ENCODE measurements at regions not wholly inside any gene's neighbourhood (a gene's known extent, or its start where the extent isn't known, plus 50 kb on each side); places are given as distances from the start of the nearest gene placed in this dataset.

DNA sequence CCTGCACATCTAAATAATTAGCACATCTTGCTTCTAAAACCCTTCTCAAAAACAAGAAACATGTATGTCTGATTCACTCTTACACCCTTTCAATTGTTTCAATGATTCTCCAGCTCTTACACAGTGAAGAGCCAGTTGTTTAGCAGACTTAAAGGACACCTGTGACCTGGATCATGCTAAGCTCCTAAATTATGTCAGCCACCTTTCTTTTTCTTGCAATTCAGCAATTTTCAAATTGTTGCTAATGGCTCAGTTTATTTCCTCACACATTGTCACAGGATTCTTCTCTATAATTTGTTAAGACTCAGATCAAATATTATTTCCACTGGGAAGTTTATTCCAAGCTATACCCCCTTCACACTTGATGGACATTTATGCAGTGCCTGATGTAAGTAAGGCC is 413.2 kb downstream of the PLA2G4A start:
- TF ChIP-seq ZNF70 (CRISPR knock-in tag; IDR thresholded peaks at IDR 0.05) (no peak), ARNTL (CRISPR knock-in tag; IDR thresholded peaks at IDR 0.05; ENCODE audit: borderline replicate concordance, low read depth) (no peak), ESRRG (CRISPR knock-in tag; IDR thresholded peaks at IDR 0.05) (no peak), ZNF8 (CRISPR knock-in tag; IDR thresholded peaks at IDR 0.05) (no peak), PPARA (CRISPR knock-in tag; IDR thresholded peaks at IDR 0.05; ENCODE audit: borderline replicate concordance) (no peak), TOX (CRISPR knock-in tag; IDR thresholded peaks at IDR 0.05; ENCODE audit: borderline replicate concordance) (no peak), ZNF565 (CRISPR knock-in tag; conservative IDR thresholded peaks at IDR 0.05; ENCODE audit: low read depth) (no peak), SNAI2 (CRISPR knock-in tag; IDR thresholded peaks at IDR 0.05) (no peak), TCF4 (CRISPR knock-in tag; IDR thresholded peaks at IDR 0.05; ENCODE audit: borderline replicate concordance) (no peak), ISL1 (CRISPR knock-in tag; IDR thresholded peaks at IDR 0.05) (no peak), ZFP30 (CRISPR knock-in tag; IDR thresholded peaks at IDR 0.05) (no peak), CSDC2 (CRISPR knock-in tag; IDR thresholded peaks at IDR 0.05) (no peak), BACH2 (CRISPR knock-in tag; IDR thresholded peaks at IDR 0.05; ENCODE audit: borderline replicate concordance) (no peak)
- TF ChIP-seq, protein P1, sequence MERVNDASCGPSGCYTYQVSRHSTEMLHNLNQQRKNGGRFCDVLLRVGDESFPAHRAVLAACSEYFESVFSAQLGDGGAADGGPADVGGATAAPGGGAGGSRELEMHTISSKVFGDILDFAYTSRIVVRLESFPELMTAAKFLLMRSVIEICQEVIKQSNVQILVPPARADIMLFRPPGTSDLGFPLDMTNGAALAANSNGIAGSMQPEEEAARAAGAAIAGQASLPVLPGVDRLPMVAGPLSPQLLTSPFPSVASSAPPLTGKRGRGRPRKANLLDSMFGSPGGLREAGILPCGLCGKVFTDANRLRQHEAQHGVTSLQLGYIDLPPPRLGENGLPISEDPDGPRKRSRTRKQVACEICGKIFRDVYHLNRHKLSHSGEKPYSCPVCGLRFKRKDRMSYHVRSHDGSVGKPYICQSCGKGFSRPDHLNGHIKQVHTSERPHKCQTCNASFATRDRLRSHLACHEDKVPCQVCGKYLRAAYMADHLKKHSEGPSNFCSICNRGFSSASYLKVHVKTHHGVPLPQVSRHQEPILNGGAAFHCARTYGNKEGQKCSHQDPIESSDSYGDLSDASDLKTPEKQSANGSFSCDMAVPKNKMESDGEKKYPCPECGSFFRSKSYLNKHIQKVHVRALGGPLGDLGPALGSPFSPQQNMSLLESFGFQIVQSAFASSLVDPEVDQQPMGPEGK (CRISPR knock-in tag; IDR thresholded peaks at IDR 0.05; ENCODE audit: borderline replicate concordance), result no peak
- TF ChIP-seq, protein P2, sequence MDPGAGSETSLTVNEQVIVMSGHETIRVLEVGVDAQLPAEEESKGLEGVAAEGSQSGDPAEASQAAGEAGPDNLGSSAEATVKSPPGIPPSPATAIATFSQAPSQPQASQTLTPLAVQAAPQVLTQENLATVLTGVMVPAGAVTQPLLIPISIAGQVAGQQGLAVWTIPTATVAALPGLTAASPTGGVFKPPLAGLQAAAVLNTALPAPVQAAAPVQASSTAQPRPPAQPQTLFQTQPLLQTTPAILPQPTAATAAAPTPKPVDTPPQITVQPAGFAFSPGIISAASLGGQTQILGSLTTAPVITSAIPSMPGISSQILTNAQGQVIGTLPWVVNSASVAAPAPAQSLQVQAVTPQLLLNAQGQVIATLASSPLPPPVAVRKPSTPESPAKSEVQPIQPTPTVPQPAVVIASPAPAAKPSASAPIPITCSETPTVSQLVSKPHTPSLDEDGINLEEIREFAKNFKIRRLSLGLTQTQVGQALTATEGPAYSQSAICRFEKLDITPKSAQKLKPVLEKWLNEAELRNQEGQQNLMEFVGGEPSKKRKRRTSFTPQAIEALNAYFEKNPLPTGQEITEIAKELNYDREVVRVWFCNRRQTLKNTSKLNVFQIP (CRISPR knock-in tag; IDR thresholded peaks at IDR 0.05; ENCODE audit: borderline replicate concordance, low read depth), result no peak
- TF ChIP-seq, protein P3, sequence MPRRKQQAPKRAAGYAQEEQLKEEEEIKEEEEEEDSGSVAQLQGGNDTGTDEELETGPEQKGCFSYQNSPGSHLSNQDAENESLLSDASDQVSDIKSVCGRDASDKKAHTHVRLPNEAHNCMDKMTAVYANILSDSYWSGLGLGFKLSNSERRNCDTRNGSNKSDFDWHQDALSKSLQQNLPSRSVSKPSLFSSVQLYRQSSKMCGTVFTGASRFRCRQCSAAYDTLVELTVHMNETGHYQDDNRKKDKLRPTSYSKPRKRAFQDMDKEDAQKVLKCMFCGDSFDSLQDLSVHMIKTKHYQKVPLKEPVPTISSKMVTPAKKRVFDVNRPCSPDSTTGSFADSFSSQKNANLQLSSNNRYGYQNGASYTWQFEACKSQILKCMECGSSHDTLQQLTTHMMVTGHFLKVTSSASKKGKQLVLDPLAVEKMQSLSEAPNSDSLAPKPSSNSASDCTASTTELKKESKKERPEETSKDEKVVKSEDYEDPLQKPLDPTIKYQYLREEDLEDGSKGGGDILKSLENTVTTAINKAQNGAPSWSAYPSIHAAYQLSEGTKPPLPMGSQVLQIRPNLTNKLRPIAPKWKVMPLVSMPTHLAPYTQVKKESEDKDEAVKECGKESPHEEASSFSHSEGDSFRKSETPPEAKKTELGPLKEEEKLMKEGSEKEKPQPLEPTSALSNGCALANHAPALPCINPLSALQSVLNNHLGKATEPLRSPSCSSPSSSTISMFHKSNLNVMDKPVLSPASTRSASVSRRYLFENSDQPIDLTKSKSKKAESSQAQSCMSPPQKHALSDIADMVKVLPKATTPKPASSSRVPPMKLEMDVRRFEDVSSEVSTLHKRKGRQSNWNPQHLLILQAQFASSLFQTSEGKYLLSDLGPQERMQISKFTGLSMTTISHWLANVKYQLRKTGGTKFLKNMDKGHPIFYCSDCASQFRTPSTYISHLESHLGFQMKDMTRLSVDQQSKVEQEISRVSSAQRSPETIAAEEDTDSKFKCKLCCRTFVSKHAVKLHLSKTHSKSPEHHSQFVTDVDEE (CRISPR knock-in tag; IDR thresholded peaks at IDR 0.05), result no peak
- TF ChIP-seq, protein P4, sequence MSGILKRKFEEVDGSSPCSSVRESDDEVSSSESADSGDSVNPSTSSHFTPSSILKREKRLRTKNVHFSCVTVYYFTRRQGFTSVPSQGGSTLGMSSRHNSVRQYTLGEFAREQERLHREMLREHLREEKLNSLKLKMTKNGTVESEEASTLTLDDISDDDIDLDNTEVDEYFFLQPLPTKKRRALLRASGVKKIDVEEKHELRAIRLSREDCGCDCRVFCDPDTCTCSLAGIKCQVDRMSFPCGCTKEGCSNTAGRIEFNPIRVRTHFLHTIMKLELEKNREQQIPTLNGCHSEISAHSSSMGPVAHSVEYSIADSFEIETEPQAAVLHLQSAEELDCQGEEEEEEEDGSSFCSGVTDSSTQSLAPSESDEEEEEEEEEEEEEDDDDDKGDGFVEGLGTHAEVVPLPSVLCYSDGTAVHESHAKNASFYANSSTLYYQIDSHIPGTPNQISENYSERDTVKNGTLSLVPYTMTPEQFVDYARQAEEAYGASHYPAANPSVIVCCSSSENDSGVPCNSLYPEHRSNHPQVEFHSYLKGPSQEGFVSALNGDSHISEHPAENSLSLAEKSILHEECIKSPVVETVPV (CRISPR knock-in tag; IDR thresholded peaks at IDR 0.05), result no peak
- TF ChIP-seq, protein P5, sequence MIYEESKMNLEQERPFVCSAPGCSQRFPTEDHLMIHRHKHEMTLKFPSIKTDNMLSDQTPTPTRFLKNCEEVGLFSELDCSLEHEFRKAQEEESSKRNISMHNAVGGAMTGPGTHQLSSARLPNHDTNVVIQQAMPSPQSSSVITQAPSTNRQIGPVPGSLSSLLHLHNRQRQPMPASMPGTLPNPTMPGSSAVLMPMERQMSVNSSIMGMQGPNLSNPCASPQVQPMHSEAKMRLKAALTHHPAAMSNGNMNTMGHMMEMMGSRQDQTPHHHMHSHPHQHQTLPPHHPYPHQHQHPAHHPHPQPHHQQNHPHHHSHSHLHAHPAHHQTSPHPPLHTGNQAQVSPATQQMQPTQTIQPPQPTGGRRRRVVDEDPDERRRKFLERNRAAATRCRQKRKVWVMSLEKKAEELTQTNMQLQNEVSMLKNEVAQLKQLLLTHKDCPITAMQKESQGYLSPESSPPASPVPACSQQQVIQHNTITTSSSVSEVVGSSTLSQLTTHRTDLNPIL (CRISPR knock-in tag; IDR thresholded peaks at IDR 0.05; ENCODE audit: low read depth), result no peak
- ATAC-seq, result no peak

DNA sequence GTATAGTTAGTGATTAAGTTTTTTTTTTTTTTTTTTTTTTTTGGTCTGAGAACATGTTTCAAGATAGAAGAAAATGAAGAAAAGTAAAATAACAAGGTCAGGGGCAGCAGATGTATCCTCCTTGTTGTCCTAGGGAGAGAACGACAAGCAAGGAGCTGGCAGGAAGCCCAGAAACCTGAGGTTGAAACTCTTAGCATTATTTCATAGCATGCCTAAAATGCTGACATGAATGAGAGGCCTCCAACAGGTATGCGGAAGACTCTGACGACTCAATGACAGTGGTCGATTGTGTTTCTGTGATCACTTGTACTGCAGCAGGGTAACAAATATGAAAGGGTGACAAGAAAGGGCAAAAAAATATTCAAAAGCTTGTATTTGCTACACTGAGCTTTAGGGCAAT is 415.9 kb downstream of the PLA2G4A start:
- TF ChIP-seq GLIS3 (CRISPR knock-in tag; IDR thresholded peaks at IDR 0.05), result no peak
- TF ChIP-seq, protein P3 (CRISPR knock-in tag; IDR thresholded peaks at IDR 0.05), result no peak
- TF ChIP-seq ZNF8 (CRISPR knock-in tag; IDR thresholded peaks at IDR 0.05), result no peak
- TF ChIP-seq ISL1 (CRISPR knock-in tag; IDR thresholded peaks at IDR 0.05), result no peak
- TF ChIP-seq, protein P2 (CRISPR knock-in tag; IDR thresholded peaks at IDR 0.05; ENCODE audit: borderline replicate concordance, low read depth), result no peak
- TF ChIP-seq ESRRG (CRISPR knock-in tag; IDR thresholded peaks at IDR 0.05), result no peak
- TF ChIP-seq, protein P4 (CRISPR knock-in tag; IDR thresholded peaks at IDR 0.05), result no peak
- TF ChIP-seq, protein P1 (CRISPR knock-in tag; IDR thresholded peaks at IDR 0.05; ENCODE audit: borderline replicate concordance), result no peak
- no peak for ATAC-seq

Data from SK-N-SH treated with all-trans-retinoic acid at 6 μM for 48 hours (cell line).